ENCODE measurements at regions not wholly inside any gene's neighbourhood (a gene's known extent, or its start where the extent isn't known, plus 50 kb on each side); places are given as distances from the start of the nearest gene placed in this dataset.

DNA sequence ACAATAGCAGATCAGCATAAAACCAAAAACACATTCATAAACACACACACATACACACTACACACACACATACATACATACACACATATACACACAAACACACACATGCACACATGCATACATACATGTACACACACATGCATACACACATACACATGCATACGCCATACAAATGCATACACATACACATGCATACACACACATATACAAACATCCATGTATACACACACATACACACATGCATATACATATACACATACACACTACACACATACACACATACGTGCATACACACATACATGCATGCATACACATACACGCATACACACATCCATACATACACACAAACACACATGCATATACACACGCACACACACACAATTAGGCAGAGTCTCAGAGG is 490.1 kb downstream of the TNS1 start:
- no peak overlapping the region for H3K27ac ChIP-seq (ENCODE audit: low read length in 2 of 2)
- Mint-ChIP-seq H3K27ac (no peak overlapping the region), H3K4me3 (no peak overlapping the region), H3K9me3 (ENCODE audit: insufficient read depth) (no peaks in the 10 kb centered on the region), H3K27me3 (peaks cover 24% of the 10 kb centered on the region), H3K4me1 (no peaks in the 10 kb centered on the region)
- POLR2A ChIA-PET: no interaction called here
- H3K9me3 ChIP-seq (ENCODE audit: control extremely low read depth in 1 of 3, control insufficient read depth in 2 of 3, insufficient read depth in 1 of 3, low read length in 2 of 3): no peaks in the 10 kb centered on the region
- H3K9ac ChIP-seq (ENCODE audit: low read length): no peak overlapping the region
- H4K20me1 ChIP-seq (ENCODE audit: control insufficient read depth, insufficient read depth, low read length, poor library complexity, severe bottlenecking): no peaks in the 10 kb centered on the region
- peaks cover 0 to 5% (median 3%) of the 10 kb centered on the region in 4 experiments for H3K27me3 ChIP-seq (replicated peaks in 1 of 4; ENCODE audit: control extremely low read depth in 1 of 4, control insufficient read depth in 3 of 4, insufficient read depth in 4 of 4, low read length in 3 of 4)
- H3K4me2 ChIP-seq (replicated peaks; ENCODE audit: low read depth, low read length, poor library complexity, severe bottlenecking): no peak overlapping the region
- CTCF ChIA-PET: interaction anchor here (0.6 kb wide), 1 partner anchor 820 kb away, joined by 3 read pairs; no protein-coding TSS in a partner anchor
- WGBS (ENCODE audit: insufficient coverage): 88% methylated on average over 3 of the region's 4 CpGs
- intact Hi-C loops (cut with micrococcal nuclease): loop anchor here (5.0 kb wide), 1 partner anchor 995 kb away; no protein-coding TSS in a partner anchor
- no peaks in the 10 kb centered on the region for H3K79me2 ChIP-seq (ENCODE audit: control insufficient read depth, insufficient read depth, low read length)
- H3K36me3 ChIP-seq (replicated peaks in 1 of 2; ENCODE audit: control extremely low read depth in 1 of 2, control insufficient read depth in 1 of 2, extremely low read depth in 1 of 2, insufficient read depth in 2 of 2, low read length in 1 of 2): no peaks in the 10 kb centered on the region
- H3K4me1 ChIP-seq (ENCODE audit: control insufficient read depth in 2 of 2, insufficient read depth in 2 of 2, low read length in 2 of 2): no peaks in the 10 kb centered on the region
- no peak for DNase-seq
- H2AFZ ChIP-seq (ENCODE audit: insufficient read depth, low read depth, low read length, poor library complexity, severe bottlenecking): no peak overlapping the region
- TF ChIP-seq, protein P1, sequence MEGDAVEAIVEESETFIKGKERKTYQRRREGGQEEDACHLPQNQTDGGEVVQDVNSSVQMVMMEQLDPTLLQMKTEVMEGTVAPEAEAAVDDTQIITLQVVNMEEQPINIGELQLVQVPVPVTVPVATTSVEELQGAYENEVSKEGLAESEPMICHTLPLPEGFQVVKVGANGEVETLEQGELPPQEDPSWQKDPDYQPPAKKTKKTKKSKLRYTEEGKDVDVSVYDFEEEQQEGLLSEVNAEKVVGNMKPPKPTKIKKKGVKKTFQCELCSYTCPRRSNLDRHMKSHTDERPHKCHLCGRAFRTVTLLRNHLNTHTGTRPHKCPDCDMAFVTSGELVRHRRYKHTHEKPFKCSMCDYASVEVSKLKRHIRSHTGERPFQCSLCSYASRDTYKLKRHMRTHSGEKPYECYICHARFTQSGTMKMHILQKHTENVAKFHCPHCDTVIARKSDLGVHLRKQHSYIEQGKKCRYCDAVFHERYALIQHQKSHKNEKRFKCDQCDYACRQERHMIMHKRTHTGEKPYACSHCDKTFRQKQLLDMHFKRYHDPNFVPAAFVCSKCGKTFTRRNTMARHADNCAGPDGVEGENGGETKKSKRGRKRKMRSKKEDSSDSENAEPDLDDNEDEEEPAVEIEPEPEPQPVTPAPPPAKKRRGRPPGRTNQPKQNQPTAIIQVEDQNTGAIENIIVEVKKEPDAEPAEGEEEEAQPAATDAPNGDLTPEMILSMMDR (IDR thresholded peaks at IDR 0.05): no peak
- no peak for TF ChIP-seq EZH2 (IDR thresholded peaks at IDR 0.05; ENCODE audit: borderline replicate concordance, insufficient read depth, low read depth, low read length, poor library complexity, severe bottlenecking)
- H3K4me3 ChIP-seq (ENCODE audit: control extremely low read depth in 1 of 5, extremely low read depth in 1 of 5, insufficient read depth in 1 of 5, low read depth in 2 of 5, low read length in 4 of 5): no peak overlapping the region
- no peak for ATAC-seq (ENCODE audit: low read depth)

DNA sequence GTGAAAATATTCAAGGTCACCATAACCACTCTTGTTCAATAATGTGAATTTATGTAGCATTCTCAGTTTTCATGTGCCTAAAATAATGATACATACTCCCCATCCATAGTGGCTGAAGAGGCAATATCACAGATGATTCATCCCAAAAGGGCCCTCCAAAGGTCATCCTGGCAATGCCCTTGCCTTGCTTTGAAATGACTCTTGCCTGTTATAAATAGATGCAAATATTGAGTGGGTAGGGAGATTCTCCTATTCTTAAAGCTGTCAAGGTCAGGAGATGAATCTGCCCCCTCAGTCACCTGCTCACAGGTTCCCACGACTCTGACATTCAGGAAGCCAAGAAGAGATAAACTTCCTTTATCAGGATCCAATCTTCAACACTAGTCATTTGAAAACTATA is 490.5 kb downstream of the TNS1 start:
- 20% methylated on average over 1 of the region's 1 CpG for WGBS (ENCODE audit: insufficient coverage)
- no peaks in the 10 kb centered on the region for H3K4me1 ChIP-seq (ENCODE audit: control insufficient read depth in 2 of 2, insufficient read depth in 2 of 2, low read length in 2 of 2)
- H3K27me3 Mint-ChIP-seq: peaks cover 25% of the 10 kb centered on the region
- no peak overlapping the region for H3K4me3 ChIP-seq (ENCODE audit: control extremely low read depth in 1 of 5, extremely low read depth in 1 of 5, insufficient read depth in 1 of 5, low read depth in 2 of 5, low read length in 4 of 5)
- intact Hi-C loops (cut with micrococcal nuclease): loop anchor here (5.0 kb wide), 1 partner anchor 995 kb away; no protein-coding TSS in a partner anchor
- H3K79me2 ChIP-seq (ENCODE audit: control insufficient read depth, insufficient read depth, low read length): no peaks in the 10 kb centered on the region
- no peaks in the 10 kb centered on the region for H3K4me1 Mint-ChIP-seq
- no peak overlapping the region for H3K4me2 ChIP-seq (replicated peaks; ENCODE audit: low read depth, low read length, poor library complexity, severe bottlenecking)
- H3K27ac ChIP-seq (ENCODE audit: low read length in 2 of 2): no peak overlapping the region
- H3K4me3 Mint-ChIP-seq: no peak overlapping the region
- H3K36me3 ChIP-seq (replicated peaks in 1 of 2; ENCODE audit: control extremely low read depth in 1 of 2, control insufficient read depth in 1 of 2, extremely low read depth in 1 of 2, insufficient read depth in 2 of 2, low read length in 1 of 2): no peaks in the 10 kb centered on the region
- no peaks in the 10 kb centered on the region for H4K20me1 ChIP-seq (ENCODE audit: control insufficient read depth, insufficient read depth, low read length, poor library complexity, severe bottlenecking)
- H3K27ac Mint-ChIP-seq: no peak overlapping the region
- no peak overlapping the region for H2AFZ ChIP-seq (ENCODE audit: insufficient read depth, low read depth, low read length, poor library complexity, severe bottlenecking)
- H3K9ac ChIP-seq (ENCODE audit: low read length): no peak overlapping the region
- no peak for ATAC-seq (ENCODE audit: low read depth)
- TF ChIP-seq, protein P1 (IDR thresholded peaks at IDR 0.05): no peak
- no peak for TF ChIP-seq EZH2 (IDR thresholded peaks at IDR 0.05; ENCODE audit: borderline replicate concordance, insufficient read depth, low read depth, low read length, poor library complexity, severe bottlenecking)
- H3K9me3 ChIP-seq (ENCODE audit: control extremely low read depth in 1 of 3, control insufficient read depth in 2 of 3, insufficient read depth in 1 of 3, low read length in 2 of 3): no peaks in the 10 kb centered on the region
- no peak for DNase-seq
- H3K27me3 ChIP-seq (replicated peaks in 1 of 4; ENCODE audit: control extremely low read depth in 1 of 4, control insufficient read depth in 3 of 4, insufficient read depth in 4 of 4, low read length in 3 of 4): peaks cover 0 to 5% (median 3%) of the 10 kb centered on the region in 4 experiments
- H3K9me3 Mint-ChIP-seq (ENCODE audit: insufficient read depth): no peaks in the 10 kb centered on the region
- CTCF ChIA-PET: no interaction called here
- POLR2A ChIA-PET: no interaction called here
